PC-9 (cell line): ENCODE measurements at regions not wholly inside any gene's neighbourhood (a gene's known extent, or its start where the extent isn't known, plus 50 kb on each side); places are given as distances from the start of the nearest gene placed in this dataset.

Experiments
- BruUV-seq: library from RNA; stranded (reverse); fragments of 400-500 nt; replicated peaks from 2 replicates; lab custom pipeline; 2021; lab: Mats Ljungman, UMichigan
- CTCF ChIA-PET: fragments of 300-600 bp; sonication (Branson Sonifier 250); formaldehyde crosslinking; loops from one replicate; lab custom pipeline; 2022; ENCODE audit warnings: antibody characterized with exemption; lab: Charles Lee
- POLR2A ChIA-PET: fragments of 300-600 bp; sonication (Branson Sonifier 250); formaldehyde crosslinking; loops from one replicate; lab custom pipeline; 2022; ENCODE audit warnings: antibody characterized with exemption; ENCODE audit not compliant: unreplicated experiment; lab: Charles Lee
- DNase-seq, 2 experiments: peaks; one replicate each; pipeline versions ENCODE4 v3.0.0 to v3.0.0-alpha.2; 2015 to 2022; ENCODE audit warnings: mixed read lengths in 1 of 2
- H2AFZ ChIP-seq: fragments of 200-600 bp; sonication (generic); 2 replicates; pipeline ENCODE4 v1.8.1; 2017; ENCODE audit warnings: antibody characterized with exemption
- H3F3A ChIP-seq: fragments of 200-600 bp; sonication (generic); 2 replicates; pipeline ENCODE4 v1.8.1; 2017; ENCODE audit warnings: antibody characterized with exemption, mild to moderate bottlenecking, low read depth; ENCODE audit not compliant: insufficient read depth
- H3K27ac ChIP-seq: fragments of 200-600 bp; sonication (generic); 2 replicates; pipeline ENCODE4 v1.6.1; 2016; ENCODE audit warnings: mixed run types
- H3K27me3 ChIP-seq: fragments of 200-600 bp; sonication (generic); 2 replicates; pipeline ENCODE4 v1.6.1; 2016; ENCODE audit warnings: low read depth, mixed run types; ENCODE audit not compliant: insufficient read depth
- H3K36me3 ChIP-seq: fragments of 200-600 bp; sonication (generic); 2 replicates; pipeline ENCODE4 v1.6.1; 2016; ENCODE audit warnings: low read depth, mixed run types
- H3K4me1 ChIP-seq: fragments of 200-600 bp; sonication (generic); replicated peaks from 2 replicates; pipeline ENCODE4 v1.6.1; 2016; ENCODE audit warnings: mixed run types; ENCODE audit not compliant: insufficient read depth
- H3K4me2 ChIP-seq: fragments of 200-600 bp; sonication (generic); 2 replicates; pipeline ENCODE4 v1.6.1; 2017; ENCODE audit warnings: mixed run types
- H3K4me3 ChIP-seq: fragments of 200-600 bp; sonication (generic); 2 replicates; pipeline ENCODE4 v1.6.1; 2016; ENCODE audit warnings: mixed run types
- H3K79me2 ChIP-seq: fragments of 200-600 bp; sonication (generic); 2 replicates; pipeline ENCODE4 v1.6.1; 2017; ENCODE audit warnings: low read depth, mixed run types
- H3K9me2 ChIP-seq: fragments of 200-600 bp; sonication (generic); 2 replicates; pipeline ENCODE4 v1.8.1; 2017; ENCODE audit warnings: mild to moderate bottlenecking; ENCODE audit not compliant: insufficient read depth
- H3K9me3 ChIP-seq: fragments of 200-600 bp; sonication (generic); 2 replicates; pipeline ENCODE4 v1.8.1; 2016; ENCODE audit warnings: low read depth; ENCODE audit not compliant: insufficient read depth
- H4K20me1 ChIP-seq: fragments of 200-600 bp; sonication (generic); 2 replicates; pipeline ENCODE4 v1.8.1; 2017; ENCODE audit not compliant: insufficient read depth
- CTCF ChIP-seq: fragments of 200-600 bp; sonication (generic); conservative IDR thresholded peaks from 2 replicates; pipeline ENCODE4 v1.6.1; 2017; ENCODE audit warnings: mixed run types, antibody characterized with exemption, mild to moderate bottlenecking, moderate library complexity
- EZH2 ChIP-seq: fragments of 200-600 bp; sonication (generic); IDR thresholded peaks from 2 replicates; pipeline ENCODE4 v1.8.0; 2017; ENCODE audit warnings: antibody characterized with exemption, low read depth
- intact Hi-C: fragments of 100-400 bp; cut with micrococcal nuclease; formaldehyde crosslinking; loops from one replicate; pipeline ENCODE4 v1.10.0; 2022; ENCODE audit not compliant: unreplicated experiment

- ChIA-PET POLR2A (no interaction called here), CTCF (no interaction called here)
- Histone ChIP-seq H3K27me3 (no peaks in the 10 kb centered on the region), H3K4me3 (no peak overlapping the region), H3K4me1 (peaks cover 17% of the 10 kb centered on the region), H2AFZ (no peak overlapping the region), H3K9me2 (no peaks in the 10 kb centered on the region), H3K79me2 (no peaks in the 10 kb centered on the region), H3F3A (peaks cover 15% of the 10 kb centered on the region; the same call in 1 of the 2 replicates), H4K20me1 (no peaks in the 10 kb centered on the region), H3K9me3 (no peaks in the 10 kb centered on the region), H3K4me2 (peak overlapping the region; percentile 30), H3K36me3 (no peaks in the 10 kb centered on the region), H3K27ac (no peak overlapping the region)
- BruUV-seq: no TSS peak
- peak in 1 of 2 experiments; percentile 89 for DNase-seq
- no peak for TF ChIP-seq CTCF
- no peak for TF ChIP-seq EZH2
- intact Hi-C loops: no loop called here
These were observed 86.0 kb upstream of the FER start for GRCh38 chr5:108661590-108662219.

GRCh38 chr5:108661024-108661423, 86.7 kb upstream of the FER start:
- H3K27ac ChIP-seq: no peak overlapping the region
- DNase-seq: no peak
- no peak overlapping the region for H2AFZ ChIP-seq
- no peaks in the 10 kb centered on the region for H3K9me3 ChIP-seq
- no peaks in the 10 kb centered on the region for H3K36me3 ChIP-seq
- H3K79me2 ChIP-seq: no peaks in the 10 kb centered on the region
- no peak overlapping the region for H3K4me3 ChIP-seq
- no peaks in the 10 kb centered on the region for H4K20me1 ChIP-seq
- H3K27me3 ChIP-seq: no peaks in the 10 kb centered on the region
- peaks cover 22% of the 10 kb centered on the region for H3K4me1 ChIP-seq
- no peaks in the 10 kb centered on the region for H3K9me2 ChIP-seq
- ChIA-PET POLR2A (no interaction called here), CTCF (no interaction called here)
- no peak for TF ChIP-seq CTCF
- no peak for TF ChIP-seq EZH2
- intact Hi-C loops: no loop called here
- BruUV-seq: no TSS peak
- H3F3A ChIP-seq: peaks cover 15% of the 10 kb centered on the region; the same call in 1 of the 2 replicates
- H3K4me2 ChIP-seq: 0 out of 2 replicates have a peak overlapping the region, but pooled peaks have one; percentile 30

DNA sequence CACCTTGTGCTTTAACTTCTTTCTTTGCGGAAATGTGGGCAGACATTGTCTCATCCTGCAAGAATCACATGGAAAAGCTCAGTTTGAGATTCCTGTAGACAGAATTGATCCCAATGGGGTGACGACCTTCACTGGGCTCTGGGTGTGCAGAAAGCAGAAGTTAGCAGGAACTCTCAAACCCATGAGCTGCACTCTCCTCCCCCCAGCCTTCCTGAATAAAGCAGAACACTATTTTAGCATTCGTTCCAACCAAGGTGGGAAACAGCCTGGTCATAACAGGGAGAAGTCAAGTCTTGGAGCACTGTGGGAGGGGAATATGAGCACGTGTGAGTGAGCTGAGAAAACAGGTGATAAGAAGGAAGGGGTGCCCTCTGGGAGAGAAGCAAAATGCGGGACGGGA, 87.4 kb upstream of the FER start:
- H3K9me2 ChIP-seq: no peaks in the 10 kb centered on the region
- H3K4me3 ChIP-seq: no peak overlapping the region
- no peak overlapping the region for H2AFZ ChIP-seq
- BruUV-seq: no TSS peak
- DNase-seq: no peak
- no peaks in the 10 kb centered on the region for H3K27me3 ChIP-seq
- H3K9me3 ChIP-seq: no peaks in the 10 kb centered on the region
- H3K4me1 ChIP-seq: peaks cover 30% of the 10 kb centered on the region
- no peak overlapping the region for H3K27ac ChIP-seq
- intact Hi-C loops: no loop called here
- H3K79me2 ChIP-seq: no peaks in the 10 kb centered on the region
- no peaks in the 10 kb centered on the region for H3K36me3 ChIP-seq
- H4K20me1 ChIP-seq: no peaks in the 10 kb centered on the region
- no peak for TF ChIP-seq CTCF
- TF ChIP-seq EZH2: no peak
- no peak overlapping the region for H3K4me2 ChIP-seq
- CTCF ChIA-PET: no interaction called here
- peaks cover 18% of the 10 kb centered on the region; the same call in 1 of the 2 replicates for H3F3A ChIP-seq
- POLR2A ChIA-PET: no interaction called here
